H1 (cell line): ENCODE measurements at regions not wholly inside any gene's neighbourhood (a gene's known extent, or its start where the extent isn't known, plus 50 kb on each side); places are given as distances from the start of the nearest gene placed in this dataset.

Source experiments
- GABPA ChIP-seq: IDR thresholded peaks from 2 replicates; pipeline ENCODE4 v1.6.1; 2011; ENCODE audit warnings: mild to moderate bottlenecking, low read length, moderate library complexity, borderline replicate concordance; ENCODE audit not compliant: insufficient read depth
- TCF12 ChIP-seq: IDR thresholded peaks from 2 replicates; pipeline ENCODE4 v1.6.1; 2011; ENCODE audit warnings: low read depth, mild to moderate bottlenecking, low read length

GRCh38 chr12:41993283-41993682 lies 151.4 kb downstream of the GXYLT1 start (continued):
- TF ChIP-seq GABPA, result no peak
- TF ChIP-seq TCF12, result no peak
